Fibroblast of upper back skin (primary cell): ENCODE measurements at regions not wholly inside any gene's neighbourhood (a gene's known extent, or its start where the extent isn't known, plus 50 kb on each side); places are given as distances from the start of the nearest gene placed in this dataset.
A peak's percentile ranks its signal among the peaks of the same experiment; 100 is the strongest.

Experiments used
- DNase-seq: peaks from one replicate; pipeline ENCODE4 v3.0.0-alpha.2; 2013

DNA sequence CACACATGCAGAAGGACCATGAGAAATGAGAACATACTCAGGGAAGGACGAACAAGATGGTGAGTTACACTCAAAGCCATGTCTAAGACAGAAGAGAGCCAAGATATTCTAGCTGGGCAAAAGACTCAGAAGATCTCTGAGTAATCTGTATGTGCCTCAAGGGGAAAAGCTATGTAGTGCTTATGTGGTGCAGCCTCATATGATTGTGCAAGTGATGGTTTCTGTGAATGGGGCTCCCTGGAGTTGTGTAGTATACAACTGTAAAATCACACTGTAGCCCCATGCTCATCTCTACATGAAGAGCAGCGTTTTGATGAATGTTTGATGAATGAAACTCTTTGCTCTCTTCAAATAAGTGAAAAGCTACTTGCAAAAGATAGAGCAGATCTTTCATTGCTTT lies 57.5 kb downstream of the OSR1 start:
- DNase-seq: no peak

DNA sequence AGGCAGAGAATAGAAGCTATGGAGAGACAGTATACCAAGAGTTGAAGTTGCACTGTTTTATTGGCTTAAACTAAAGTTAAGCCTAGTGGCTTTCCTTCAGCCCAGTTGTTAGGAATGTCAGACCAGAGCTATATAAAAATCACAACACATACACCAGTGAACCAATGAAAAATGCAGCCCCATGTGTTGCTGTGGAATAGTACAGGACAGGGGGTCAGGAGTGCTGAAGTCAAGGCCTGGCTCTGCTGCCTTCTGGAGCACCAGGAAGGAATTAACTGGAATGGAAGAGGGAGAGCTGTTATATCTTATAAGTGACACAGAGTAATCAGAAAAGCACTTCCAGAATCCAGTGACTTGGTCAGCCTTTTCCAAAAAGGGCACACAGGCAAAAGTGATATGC lies 58.9 kb downstream of the OSR1 start:
- peak; percentile 4 for DNase-seq

DNA sequence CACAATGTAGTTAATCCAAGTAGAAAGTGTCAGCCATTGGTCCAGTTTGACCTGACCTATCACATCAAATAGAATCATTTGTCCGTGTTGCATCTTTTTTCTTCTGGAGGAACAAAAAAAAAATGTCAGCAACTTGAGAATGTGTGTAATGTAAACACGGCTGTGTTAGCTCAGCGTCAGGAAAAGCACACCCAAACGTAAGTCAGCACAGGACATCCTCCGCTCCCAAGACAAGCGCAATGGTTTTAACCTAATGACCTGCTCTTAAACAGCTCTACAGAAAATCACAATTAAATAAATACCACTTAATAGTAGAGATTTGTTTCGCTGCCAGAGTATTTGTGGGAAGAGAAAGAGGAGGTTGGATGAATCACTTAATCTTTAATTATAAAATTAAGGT lies 59.4 kb downstream of the OSR1 start:
- no peak for DNase-seq

DNA sequence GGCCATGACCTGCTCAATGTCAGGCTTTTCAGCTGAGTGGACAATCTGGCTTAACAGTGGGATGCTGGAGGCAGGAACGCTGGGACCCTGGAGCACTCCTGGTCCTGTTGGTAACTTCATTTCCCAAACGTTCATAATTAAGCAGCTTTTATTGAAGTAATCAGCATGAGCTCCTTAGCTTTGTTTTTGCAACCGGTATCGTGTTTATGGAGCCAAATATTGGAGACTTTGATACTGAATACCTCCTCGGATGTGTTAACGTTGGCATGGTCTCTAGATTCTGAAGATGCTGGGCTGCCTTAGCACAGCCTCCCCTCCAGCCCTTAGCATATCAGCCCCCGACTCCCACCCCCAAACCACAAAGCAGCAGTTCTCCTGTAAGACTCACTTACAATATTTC lies 60.7 kb downstream of the OSR1 start:
- no peak for DNase-seq

DNA sequence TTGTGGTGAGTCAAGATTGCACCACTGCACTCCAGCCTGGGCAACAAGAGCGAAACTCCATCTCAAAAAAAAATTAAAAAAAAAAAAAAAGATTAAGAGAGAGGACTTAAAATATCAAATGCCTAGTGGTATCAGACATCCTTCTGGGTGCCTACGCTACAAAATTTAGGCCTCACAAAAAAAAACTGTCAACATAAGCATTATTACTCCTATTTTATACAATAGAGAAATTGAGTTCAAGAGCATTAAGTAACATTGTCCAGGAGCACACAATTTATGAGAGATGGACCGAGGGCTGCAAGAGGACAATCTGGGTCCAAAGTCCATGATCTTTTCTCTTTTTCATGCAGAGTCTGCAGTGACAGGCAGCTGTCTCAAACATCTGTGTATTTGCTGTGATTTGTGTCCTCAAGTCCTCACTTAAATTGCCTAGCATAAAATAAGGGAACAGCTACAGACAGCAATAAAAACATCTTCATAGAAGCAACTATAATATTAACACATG lies 62.4 kb downstream of the OSR1 start:
- DNase-seq: no peak

DNA sequence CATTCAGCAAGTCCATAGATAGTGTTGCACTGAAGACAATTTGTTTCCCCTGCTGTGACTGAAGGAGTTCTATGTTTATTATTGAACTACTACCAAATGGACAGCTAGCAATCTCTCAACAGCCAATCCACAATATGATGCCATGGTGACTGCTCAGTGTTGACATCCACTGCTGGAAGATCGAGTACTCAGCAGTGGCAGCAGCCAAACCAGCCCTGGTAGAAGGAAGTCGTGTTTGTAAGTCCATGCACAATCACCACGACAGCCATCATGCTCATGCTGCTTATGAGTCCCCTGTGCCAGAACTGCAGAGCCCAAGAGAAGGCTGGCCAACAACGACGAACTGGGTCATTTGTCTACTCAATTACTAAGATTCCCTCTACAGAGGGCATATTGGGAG lies 66.4 kb downstream of the OSR1 start:
- DNase-seq: no peak

DNA sequence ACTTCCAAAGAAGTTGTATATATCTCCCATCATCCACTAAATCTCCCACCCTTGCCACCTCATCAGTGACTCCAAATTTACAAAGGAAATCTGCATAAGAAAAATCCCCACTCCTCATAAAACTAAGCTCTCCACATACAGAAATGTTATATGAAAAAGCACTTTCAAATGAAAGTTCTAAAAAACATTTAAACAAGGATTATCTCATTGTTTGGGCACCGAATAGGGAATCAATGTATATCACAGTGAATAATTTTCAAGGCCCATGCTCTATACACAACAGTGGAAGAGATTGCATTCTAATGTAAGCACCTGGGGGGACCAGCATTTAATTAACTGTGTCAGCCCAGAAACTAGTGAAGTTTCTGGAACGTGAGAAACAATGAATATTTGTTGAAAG lies 70.1 kb downstream of the OSR1 start:
- DNase-seq: no peak

DNA sequence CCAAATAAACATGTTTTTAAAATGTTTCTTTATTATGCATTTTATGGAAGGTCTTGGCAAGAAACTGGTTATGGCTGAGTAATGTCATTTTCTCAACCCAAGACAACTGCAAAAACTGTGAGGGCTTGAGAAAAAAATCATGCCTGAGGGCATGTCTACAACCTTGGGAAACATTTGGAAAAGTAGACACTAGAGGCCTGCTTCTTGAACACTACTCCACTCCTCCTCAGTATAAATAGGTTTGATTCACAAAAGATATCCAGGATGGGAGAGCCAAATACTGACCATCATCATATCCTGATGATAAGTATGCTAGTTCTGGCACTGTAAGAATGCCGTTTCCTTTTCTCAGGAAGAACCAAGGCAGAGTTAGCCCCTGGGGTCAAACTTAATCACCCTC lies 71.1 kb downstream of the OSR1 start:
- no peak for DNase-seq

DNA sequence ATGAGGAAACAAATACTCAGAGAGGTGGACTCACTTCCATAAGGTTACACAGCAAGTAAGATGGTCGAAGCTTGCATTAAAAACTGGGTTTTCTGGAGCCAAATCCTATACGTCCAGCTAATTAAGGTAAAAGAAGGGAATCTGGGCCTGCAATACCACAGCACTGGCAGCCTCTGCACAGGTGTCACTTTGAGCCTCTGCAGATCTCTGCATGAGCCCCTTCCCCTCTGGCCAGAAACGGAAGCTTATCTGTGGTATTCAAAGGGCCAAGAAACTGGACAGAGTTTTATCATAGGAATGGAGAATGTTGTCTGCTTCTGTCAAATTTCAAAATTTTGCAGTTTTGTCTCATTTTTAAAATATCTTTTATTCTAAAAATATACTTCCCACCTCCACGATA lies 76.1 kb downstream of the OSR1 start:
- DNase-seq: no peak

DNA sequence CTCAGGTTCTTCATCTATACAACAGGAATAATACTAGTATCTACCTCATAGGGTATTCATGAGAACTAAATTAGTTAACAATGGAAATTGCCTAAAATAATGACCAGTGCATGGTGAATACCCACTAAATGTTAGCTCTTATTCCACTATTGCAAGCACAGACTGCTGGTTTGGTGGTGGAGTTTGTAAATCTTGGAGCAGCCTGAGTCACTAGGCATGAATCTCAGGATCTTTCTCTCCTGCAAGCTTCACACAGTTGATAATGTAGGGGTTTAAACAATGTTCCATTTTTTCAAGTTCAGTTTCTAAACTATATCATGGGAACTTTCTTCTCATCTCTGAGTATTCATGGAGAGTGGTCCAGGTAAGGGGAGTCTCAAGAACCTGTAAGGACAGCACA lies 84.0 kb downstream of the OSR1 start:
- DNase-seq: no peak

DNA sequence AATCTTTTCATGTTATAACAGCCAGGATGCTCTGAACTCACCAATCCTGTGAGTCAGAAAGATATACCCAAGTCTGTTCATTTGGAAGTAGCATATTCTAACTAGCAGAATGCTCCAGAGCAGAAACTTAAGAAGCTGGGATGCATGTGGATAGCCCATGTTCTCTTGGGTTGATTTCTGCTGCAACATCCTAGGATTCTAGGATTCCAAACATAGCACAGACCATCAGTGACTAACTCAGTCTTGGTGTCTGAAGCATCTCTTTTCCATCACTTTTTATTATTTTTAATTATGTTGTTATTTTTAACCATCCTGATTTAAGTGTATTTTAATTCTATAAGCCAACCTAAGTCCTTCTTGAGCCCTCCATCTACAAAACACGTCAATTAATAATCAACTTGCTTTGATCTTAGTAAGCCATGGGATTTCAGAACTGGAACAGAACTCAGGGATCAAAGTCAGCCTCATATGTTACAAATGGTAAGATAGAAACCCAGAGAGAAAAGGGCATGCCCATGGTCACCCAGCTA lies 85.4 kb downstream of the OSR1 start:
- no peak for DNase-seq

DNA sequence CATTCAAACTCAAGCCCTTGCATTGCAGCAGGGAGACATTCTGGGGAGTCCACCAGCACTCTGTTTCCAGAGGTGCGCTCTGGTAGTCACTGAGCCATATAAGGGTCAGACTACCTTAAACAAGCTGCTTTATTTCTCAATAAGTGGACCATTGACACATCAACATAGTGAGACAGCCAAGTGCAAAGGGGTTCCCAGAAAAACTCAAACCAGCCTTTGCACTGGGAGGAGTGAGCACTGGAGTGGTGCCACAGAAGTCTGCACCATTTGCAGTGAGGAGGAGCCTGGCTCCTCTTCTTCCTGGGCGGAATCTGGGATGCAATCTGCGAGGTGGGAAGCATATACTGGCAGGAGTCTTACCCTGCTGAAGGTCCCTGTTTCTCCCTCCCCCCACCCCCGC lies 86.4 kb downstream of the OSR1 start:
- no peak for DNase-seq

DNA sequence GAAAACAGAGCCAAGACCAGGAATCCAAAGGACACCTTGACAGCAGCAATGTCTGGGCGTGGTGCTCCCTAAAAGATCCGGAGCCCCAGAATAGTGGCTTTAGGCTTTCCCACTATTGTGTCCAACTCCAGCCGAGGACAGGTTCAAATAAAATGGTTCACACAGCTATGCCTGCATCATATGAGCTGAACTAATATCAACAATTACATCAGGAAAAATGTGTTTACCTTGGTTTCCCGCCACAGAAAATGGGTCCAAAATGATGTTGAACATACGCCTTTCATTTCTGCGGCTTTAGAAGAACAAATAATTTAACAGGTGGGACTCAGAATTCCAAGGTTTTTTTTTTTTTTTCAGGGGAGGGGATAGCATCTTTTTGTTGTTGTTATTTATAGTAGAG lies 93.6 kb downstream of the OSR1 start:
- no peak for DNase-seq

DNA sequence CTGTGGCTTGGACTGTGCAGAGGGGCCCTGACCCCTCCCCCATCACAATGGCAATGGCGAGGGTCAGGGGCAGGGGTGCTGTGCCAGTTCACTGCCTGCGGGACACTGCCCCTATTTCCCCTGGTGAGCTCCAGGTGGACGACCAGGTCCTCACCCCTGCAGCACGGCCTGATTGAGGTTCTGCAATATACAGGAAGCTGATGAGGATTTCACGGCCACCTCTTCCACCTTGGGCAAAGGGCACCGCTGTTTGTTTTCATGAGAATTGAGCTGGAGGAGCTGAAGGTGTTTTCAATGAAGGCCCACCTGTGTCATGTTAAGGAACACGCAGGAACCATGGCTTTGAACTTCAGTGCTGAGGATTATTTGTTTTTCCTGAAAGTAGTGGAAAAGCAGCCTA lies 96.3 kb downstream of the OSR1 start:
- DNase-seq: no peak

DNA sequence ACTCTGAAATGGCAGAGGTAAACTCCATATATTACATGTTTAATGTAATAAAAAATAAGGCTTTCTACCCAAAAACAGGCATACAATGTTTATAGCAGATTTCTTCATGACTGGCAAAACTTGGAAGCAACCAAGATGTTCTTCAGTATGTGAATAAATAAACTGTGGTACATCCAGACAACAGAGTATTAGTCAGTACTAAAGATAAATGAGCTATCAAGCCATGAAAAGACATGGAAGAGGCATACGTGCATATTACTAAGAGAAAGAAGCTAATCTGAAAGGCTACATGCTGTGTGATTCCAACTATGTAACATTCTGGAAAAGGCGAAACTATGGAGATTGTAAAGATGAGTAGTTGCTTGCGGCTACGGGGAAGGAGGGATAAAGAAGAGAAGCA lies 97.4 kb downstream of the OSR1 start:
- no peak for DNase-seq

DNA sequence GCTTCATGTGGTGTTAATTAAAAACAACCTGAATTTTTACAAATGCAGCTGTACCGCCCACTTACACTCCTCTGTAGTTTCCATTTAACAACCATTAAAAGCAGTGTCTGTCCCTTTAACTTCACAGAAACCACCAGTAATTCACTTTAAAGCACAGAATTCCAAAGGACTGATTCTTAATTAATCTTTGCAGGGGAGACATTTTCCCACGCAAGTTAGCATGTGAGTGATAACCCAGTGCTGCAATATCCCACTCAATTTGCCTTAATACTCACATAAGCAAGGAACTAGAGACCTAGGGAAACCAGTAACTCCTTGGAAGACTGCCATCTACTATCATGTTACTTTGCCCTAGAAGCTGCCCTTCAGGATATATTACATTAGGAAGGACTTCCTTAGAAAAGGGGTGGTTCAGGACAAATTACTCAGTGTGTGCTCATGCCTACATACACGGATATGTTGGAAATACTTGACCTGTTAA lies 102.3 kb downstream of the OSR1 start:
- DNase-seq: peak; percentile 83

DNA sequence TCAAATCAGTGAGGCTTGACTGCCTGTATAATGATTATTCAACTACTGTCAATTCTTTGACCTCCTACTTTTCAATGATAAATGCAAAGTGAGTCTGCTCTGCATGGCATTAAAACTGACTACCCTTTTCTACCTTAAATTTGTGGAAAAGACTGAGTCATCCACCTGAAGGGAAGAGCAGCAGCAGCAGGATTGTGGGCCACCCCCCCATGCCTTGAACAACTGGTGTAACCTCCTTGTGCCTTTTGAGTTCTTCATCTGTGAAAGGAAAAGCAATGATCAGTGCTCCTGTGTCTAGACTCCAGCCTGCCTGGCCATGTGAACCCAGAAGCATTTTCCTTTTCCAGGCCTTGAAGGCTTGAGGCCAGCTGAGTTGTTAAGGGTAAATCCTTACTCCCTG lies 102.9 kb downstream of the OSR1 start:
- no peak for DNase-seq

DNA sequence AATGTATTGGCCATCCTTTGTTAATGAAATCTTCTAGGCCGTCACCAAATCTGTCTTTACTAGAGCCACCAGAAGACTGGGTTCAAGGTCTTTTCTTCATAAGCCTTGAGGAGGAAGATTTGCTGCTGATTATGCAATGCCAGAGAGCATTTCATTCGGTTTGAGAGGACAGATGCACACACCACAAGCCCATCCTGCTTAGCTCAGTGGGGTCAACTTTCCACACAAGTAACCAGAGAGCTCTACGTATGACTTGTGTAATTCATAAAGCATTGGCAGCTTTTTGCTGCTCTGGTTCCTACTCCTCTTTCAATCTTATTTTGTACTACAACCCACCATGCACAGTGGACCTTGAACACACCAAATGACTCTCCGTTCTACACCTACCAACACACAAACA lies 106.9 kb downstream of the OSR1 start:
- DNase-seq: no peak

DNA sequence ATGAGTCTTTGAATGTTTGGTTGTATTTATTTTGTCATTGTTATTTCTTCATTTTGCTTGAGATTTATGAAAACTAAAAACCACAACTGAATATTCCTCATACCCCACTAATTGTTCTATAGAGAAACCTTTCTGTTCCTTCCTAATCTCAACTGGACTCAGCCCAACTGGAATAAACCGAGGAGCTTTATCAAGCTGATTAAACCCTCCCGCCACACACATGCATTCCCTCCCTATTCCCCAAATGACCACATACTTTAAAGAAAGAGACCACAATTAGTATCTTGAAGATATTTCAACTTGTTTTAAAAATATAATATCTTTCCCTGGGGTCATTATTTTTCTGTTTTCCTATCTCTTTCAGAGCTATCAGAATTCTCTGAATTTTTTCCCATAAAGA lies 107.5 kb downstream of the OSR1 start:
- no peak for DNase-seq

DNA sequence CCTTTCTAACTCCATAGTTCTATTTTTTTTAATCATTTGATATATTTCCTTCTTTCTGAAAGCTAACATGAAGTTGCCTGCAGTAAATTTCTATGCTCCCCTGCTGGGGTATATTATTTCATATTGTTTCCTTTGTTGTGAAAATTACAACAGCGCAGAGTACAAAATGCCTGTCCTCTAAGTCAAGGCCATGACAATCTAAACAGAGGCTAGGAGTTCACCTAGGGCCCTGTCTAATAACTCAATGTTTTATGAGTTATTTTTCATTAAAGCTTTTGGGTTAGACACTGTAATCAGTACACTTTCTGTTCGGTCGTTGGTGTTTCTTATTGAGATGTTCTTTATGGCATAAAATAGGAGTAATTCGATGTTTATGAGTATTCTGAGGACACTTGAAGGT lies 111.2 kb downstream of the OSR1 start:
- no peak for DNase-seq

DNA sequence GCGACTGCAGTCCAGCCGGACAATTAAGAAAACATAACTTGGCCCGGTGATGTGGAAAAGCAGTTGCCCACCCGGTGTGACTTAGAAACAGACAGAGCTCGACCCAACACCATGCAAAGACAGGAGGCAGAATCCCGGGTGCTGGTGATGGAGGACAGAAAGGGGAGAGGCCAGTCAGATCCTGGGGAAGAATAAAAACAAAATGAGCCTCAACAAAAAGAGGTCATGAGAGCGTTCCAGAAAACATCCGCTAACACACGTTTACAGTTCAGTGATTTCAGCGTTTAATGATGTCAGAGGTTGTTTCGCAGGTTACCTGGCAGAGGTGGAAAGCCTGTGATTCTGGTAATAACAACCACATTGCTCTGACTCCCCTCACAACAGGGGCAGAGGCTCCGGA lies 111.9 kb downstream of the OSR1 start:
- no peak for DNase-seq

DNA sequence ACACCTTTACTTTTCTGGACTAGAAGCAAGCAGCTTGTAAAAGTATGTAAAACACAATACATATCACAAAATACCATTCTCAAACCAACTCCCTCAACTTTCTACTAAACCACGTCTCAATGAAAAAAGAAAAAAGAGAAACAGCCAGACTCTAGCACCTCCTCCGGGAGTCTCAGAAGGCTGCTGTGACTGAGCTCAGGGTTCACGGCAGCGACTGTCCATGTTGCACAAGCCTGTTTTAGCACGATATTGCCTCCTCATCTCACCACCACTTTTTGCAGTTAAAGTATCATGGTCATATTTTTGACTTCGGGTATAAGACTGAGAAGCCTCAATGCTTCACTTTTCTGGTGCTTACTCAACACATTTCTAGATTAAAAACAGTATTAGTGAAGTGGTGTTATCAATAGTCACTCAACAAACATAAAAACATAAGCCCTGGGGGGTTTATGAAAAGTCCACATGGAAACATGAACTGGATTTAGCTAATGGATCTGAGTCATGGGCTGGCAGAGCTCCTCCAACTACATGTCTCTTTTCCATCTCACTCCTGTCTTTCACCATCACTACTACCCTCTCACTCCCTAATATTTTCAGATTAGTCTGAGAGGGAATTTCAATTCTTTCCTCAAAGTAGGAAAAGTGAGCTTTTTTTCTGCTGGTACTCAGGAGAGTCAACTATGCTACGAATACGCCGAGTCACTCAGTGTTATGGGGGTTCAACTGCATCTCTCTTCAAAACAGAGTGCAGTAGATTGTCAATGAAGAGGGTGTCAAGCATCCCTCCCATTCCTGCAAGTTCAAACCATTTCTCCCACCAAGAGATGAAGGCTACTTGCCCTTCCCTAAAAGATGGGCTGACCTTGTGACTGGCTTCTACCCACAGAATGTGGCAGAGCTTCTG lies 113.7 kb downstream of the OSR1 start:
- no peak for DNase-seq

DNA sequence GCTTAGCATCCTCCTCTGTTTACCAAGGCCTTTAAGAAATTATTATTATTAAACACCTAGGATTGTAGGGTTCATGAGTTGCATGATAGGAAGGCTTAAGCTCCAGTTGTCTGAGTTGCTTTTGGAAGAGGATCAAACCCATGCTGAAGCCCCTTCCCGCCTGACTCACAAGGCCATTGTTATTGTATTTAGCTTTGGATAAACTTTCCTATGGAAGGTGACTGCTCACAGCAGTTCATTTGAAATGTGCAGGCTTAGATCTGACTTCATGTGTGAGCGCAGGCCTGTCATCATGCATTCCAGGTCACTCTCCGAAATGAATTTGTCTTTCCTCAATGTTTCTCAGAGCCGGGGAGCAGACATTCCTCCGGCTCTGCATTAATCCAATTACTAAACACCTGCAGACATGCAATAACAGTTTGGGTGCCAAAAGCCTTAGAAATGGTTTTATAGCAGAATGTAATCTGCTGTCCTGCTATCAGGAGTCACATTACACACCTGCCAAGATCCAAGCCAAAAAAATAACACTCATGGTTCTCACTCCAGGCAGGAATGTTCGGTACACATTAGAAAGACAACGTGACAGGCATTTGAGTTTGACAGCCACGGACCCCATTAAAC lies 119.9 kb downstream of the OSR1 start:
- peak; percentile 26 for DNase-seq

DNA sequence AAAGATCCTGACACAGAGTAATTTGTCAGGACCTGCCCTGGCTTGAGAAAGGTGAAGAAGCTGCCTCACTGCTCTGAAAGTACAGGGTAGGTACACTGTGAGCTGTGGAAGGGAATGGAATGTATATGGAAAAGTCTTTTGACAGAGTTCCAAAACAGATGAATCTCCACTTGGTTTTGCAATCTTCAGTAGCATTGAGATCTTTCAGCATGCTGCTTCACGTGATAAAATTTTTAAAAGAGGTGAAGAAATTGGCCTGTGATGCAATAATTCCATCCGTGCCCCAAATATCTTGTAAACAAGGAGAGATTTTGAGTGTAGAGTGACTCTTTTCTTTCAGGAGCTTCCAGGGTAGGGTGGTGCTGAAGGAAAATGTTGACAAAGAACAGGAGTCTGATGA lies 123.1 kb downstream of the OSR1 start:
- peak; percentile 69 for DNase-seq
